Activated CD8-positive, alpha-beta T cell treated with anti-CD3 and anti-CD28 coated beads, Interleukin-2, amount 10 ng/mL, durations not matched to agents 7 days and 5 days (primary cell): ENCODE measurements at regions not wholly inside any gene's neighbourhood (a gene's known extent, or its start where the extent isn't known, plus 50 kb on each side); places are given as distances from the start of the nearest gene placed in this dataset.

ENCODE experiments used
- ATAC-seq: fragments of 150-1000 bp; cut with Tn5 transposase; one replicate; pipeline ENCODE4 v1.10.0; 2021; ENCODE audit warnings: moderate library complexity
- CTCF ChIA-PET: fragments of 350-600 bp; sonication (Branson Sonifier 250); formaldehyde crosslinking; loops from one replicate; lab custom pipeline; 2021; ENCODE audit warnings: antibody characterized with exemption; lab: Charles Lee
- POLR2A ChIA-PET: fragments of 350-600 bp; sonication (Branson Sonifier 250); formaldehyde crosslinking; loops from one replicate; lab custom pipeline; 2021; ENCODE audit warnings: antibody characterized with exemption; lab: Charles Lee
- DNase-seq: peaks from one replicate; pipeline ENCODE4 v3.0.0-alpha.2; 2020
- H3K27ac Mint-ChIP-seq: one replicate; pipeline ENCODE4 v1.8.0; 2021; ENCODE audit warnings: mild to moderate bottlenecking, mixed read lengths
- H3K27me3 Mint-ChIP-seq: one replicate; pipeline ENCODE4 v1.8.0; 2021; ENCODE audit warnings: low read depth, mixed read lengths
- H3K36me3 Mint-ChIP-seq: one replicate; pipeline ENCODE4 v1.8.0; 2021; ENCODE audit warnings: low read depth, mixed read lengths
- H3K4me1 Mint-ChIP-seq: one replicate; pipeline ENCODE4 v1.8.0; 2021; ENCODE audit warnings: low read depth, mixed read lengths
- H3K4me3 Mint-ChIP-seq: one replicate; pipeline ENCODE4 v1.8.0; 2021; ENCODE audit warnings: mild to moderate bottlenecking, mixed read lengths
- H3K9me3 Mint-ChIP-seq: one replicate; pipeline ENCODE4 v1.8.0; 2022; ENCODE audit warnings: mixed read lengths; ENCODE audit not compliant: insufficient read depth

DNA sequence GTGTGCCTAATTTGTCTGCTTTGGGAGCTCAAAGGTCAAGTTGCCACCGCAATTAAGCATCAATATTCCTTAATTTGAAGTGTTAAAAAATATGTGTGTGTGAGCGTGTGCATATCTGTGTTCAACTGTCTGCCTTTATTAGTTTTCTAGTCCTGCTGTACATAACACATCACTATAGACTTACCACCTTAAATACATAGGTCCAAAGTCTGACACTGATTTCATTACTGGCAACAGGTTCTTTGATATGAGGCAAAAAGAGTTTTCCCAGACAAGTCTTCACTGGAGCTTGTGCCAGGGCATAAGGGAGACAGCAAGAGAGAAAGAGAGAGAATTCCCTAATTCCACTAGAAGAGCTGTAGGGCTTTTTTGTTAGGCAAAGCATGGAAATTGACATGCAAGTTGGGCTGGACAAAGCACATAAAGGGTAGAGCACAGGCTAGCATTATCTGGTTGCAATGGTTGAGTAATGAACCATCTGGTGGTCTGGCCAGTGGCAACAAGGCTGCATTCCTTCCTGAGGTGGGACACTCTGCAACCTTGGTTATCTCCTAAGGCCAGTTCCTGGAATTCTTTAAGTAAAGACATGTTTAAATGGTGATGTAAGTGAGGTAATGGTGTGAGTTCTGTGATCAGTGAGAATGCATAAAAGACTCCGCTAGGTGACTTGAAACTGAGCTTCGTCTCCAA is 457.2 kb upstream of the ADAMTS5 start:
- Mint-ChIP-seq H3K27me3 (no peaks in the 10 kb centered on the region), H3K27ac (no peak overlapping the region), H3K4me3 (no peak overlapping the region), H3K9me3 (peaks cover 15% of the 10 kb centered on the region), H3K36me3 (no peaks in the 10 kb centered on the region), H3K4me1 (no peaks in the 10 kb centered on the region)
- ATAC-seq, result no peak
- ChIA-PET CTCF (no interaction called here), POLR2A (no interaction called here)
- no peak for DNase-seq

DNA sequence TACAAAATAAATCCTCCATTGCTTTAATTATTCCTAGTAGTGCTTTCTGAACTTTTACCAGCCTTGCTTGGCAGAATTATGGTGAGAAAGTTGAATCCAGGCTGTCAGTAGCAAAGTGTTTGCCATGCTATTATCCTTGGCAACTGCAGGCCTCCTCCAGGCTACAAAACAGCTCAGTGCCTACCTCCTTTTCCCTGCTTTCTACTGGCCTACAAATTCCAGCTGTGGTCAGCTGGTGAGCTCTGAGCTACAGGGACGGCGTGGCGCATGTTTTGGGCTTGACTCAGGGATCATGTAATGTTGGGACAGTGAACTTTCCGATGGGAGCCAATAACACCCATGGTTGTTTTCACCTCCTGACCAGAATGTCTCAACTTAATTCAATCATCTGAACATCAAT is 456.1 kb upstream of the ADAMTS5 start:
- no peak overlapping the region for H3K27ac Mint-ChIP-seq
- no peak for DNase-seq
- ChIA-PET CTCF (no interaction called here), POLR2A (no interaction called here)
- H3K9me3 Mint-ChIP-seq, result peaks cover 10% of the 10 kb centered on the region
- H3K4me3 Mint-ChIP-seq, result no peak overlapping the region
- H3K4me1 Mint-ChIP-seq, result no peaks in the 10 kb centered on the region
- no peaks in the 10 kb centered on the region for H3K27me3 Mint-ChIP-seq
- ATAC-seq, result no peak
- no peaks in the 10 kb centered on the region for H3K36me3 Mint-ChIP-seq

DNA sequence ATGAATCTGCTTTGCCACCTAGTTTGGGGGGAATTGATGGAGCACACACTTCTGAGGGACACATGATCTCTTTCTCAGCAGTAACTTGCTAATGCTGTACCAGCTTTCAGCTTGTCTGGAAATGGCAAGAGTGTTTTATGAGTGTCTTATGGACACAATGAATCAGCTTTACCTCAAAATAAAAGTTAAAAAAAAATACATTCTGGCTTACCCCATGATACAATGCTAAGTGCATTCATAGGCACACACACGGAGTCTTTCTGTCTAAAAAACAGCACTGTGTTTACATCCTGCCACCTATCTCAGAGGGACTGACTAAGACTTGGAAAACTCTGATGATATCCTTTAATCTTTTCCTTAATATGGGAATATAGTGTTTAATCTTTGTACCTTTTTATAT is 455.5 kb upstream of the ADAMTS5 start:
- Mint-ChIP-seq H3K36me3 (no peaks in the 10 kb centered on the region), H3K4me3 (no peak overlapping the region), H3K27me3 (no peaks in the 10 kb centered on the region), H3K9me3 (peaks cover 14% of the 10 kb centered on the region), H3K27ac (no peak overlapping the region), H3K4me1 (no peaks in the 10 kb centered on the region)
- DNase-seq (no peak), ATAC-seq (no peak)
- POLR2A ChIA-PET, result no interaction called here
- CTCF ChIA-PET, result no interaction called here

DNA sequence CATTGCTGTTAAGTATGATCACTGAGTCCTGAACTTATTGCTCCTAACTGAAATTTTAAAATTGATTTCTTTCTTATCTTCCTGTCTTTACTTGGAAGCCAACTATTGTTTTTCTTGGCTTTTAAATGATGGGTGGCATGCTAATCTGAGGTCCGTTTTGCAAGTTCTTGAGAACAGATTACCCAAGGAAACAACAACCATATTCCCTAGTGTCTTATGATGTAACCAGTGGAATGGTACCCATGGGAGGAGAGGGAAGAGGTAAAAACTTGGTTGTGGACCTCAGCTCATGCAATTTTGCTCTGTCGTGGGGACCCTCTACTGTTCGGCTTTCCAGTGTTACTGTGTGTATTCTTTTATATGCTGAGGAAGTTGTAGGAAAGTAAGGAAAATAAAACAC is 454.8 kb upstream of the ADAMTS5 start:
- peaks cover 15% of the 10 kb centered on the region for H3K9me3 Mint-ChIP-seq
- H3K27ac Mint-ChIP-seq, result no peak overlapping the region
- CTCF ChIA-PET, result no interaction called here
- no peak for ATAC-seq
- POLR2A ChIA-PET, result no interaction called here
- H3K36me3 Mint-ChIP-seq, result no peaks in the 10 kb centered on the region
- H3K4me1 Mint-ChIP-seq, result no peaks in the 10 kb centered on the region
- H3K27me3 Mint-ChIP-seq, result no peaks in the 10 kb centered on the region
- no peak for DNase-seq
- H3K4me3 Mint-ChIP-seq, result no peak overlapping the region

DNA sequence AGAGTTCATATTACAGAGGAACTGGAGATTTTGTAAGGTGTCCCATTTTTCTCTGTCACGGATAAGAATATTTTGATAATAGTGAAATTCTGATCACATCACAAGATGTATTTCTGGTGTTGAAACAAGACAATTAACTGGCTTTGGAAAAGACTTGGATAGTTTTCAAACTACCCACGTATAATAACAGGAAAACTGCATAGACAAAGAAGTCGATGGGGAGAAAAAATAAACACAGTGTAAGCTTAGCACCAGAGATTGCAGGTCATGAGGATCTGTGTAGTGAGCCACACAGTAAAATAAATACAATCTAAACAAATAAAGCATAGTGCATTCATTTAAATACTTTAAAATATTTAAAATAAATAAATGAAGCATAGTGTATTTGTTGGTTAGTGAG is 452.3 kb upstream of the ADAMTS5 start:
- Mint-ChIP-seq H3K9me3 (peaks cover 12% of the 10 kb centered on the region), H3K4me1 (no peaks in the 10 kb centered on the region), H3K36me3 (no peaks in the 10 kb centered on the region), H3K27ac (no peak overlapping the region), H3K27me3 (no peaks in the 10 kb centered on the region), H3K4me3 (no peak overlapping the region)
- ChIA-PET CTCF (no interaction called here), POLR2A (no interaction called here)
- DNase-seq (no peak), ATAC-seq (no peak)

DNA sequence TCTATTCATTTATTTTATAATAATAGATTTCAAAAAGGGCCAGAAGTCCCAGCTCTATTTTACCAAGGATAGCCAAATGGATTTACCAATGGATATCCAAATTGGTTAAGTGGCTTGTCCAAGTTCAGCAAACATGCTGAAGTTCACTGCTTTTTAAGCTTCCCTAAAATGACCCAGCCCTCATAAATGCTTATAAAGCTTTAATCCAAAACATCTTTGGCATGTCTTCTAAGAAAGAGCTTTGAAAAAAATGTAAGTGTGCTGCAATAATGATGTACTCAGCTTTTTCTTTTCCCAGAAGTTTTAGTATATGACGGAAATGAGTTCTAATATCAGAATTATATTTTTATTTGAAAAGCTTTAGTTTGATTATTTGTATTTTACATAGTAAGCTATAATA is 451.5 kb upstream of the ADAMTS5 start:
- Mint-ChIP-seq H3K36me3 (no peaks in the 10 kb centered on the region), H3K27me3 (no peaks in the 10 kb centered on the region), H3K4me3 (no peak overlapping the region), H3K9me3 (peaks cover 8% of the 10 kb centered on the region), H3K4me1 (no peaks in the 10 kb centered on the region), H3K27ac (no peak overlapping the region)
- ChIA-PET POLR2A (no interaction called here), CTCF (no interaction called here)
- DNase-seq, result no peak
- ATAC-seq, result no peak

DNA sequence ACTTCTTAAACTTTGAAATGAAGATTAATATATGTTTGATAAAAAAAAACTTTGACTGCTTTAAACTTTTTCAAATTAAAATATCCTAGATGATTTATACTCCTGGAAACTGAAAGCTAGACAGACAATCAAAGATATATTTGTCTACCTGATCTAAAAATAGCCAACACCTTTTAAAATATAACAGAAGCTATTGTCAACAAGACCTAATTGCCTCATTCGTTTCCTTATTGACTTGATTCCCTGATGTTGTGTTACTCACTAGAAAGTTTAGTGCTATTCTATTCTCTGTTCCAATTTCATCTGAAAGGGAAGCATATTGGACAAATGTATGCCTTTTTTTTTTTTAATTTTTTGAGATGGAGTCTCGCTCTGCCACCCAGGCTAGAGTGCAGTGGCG is 445.6 kb upstream of the ADAMTS5 start:
- Mint-ChIP-seq H3K4me1 (no peaks in the 10 kb centered on the region), H3K9me3 (peaks cover 5% of the 10 kb centered on the region), H3K36me3 (no peaks in the 10 kb centered on the region), H3K27me3 (no peaks in the 10 kb centered on the region), H3K27ac (no peak overlapping the region), H3K4me3 (no peak overlapping the region)
- POLR2A ChIA-PET, result no interaction called here
- DNase-seq (no peak), ATAC-seq (no peak)
- CTCF ChIA-PET, result no interaction called here

DNA sequence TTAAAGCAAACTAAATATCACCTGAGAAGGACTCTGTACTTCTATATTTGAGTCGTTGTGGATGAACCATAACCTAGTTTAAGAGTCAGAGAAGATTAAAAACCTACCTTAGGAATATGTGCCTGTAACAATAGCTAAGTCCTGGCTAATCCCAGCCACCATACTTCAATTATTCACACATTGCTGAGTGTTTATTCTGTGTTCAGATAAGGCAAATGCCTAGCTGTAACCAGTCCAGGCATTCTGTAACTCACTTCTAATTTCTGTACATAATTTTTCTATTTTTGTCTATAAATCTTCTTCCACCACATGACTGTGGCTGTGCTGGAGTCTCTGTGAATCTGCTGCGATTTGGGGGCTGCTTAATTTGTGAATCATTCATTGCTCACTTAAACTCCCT is 441.9 kb upstream of the ADAMTS5 start:
- Mint-ChIP-seq H3K27me3 (no peaks in the 10 kb centered on the region), H3K4me1 (no peaks in the 10 kb centered on the region), H3K4me3 (no peak overlapping the region), H3K27ac (no peak overlapping the region), H3K9me3 (peaks cover 1% of the 10 kb centered on the region), H3K36me3 (no peaks in the 10 kb centered on the region)
- no peak for DNase-seq
- POLR2A ChIA-PET, result no interaction called here
- CTCF ChIA-PET, result no interaction called here
- no peak for ATAC-seq

DNA sequence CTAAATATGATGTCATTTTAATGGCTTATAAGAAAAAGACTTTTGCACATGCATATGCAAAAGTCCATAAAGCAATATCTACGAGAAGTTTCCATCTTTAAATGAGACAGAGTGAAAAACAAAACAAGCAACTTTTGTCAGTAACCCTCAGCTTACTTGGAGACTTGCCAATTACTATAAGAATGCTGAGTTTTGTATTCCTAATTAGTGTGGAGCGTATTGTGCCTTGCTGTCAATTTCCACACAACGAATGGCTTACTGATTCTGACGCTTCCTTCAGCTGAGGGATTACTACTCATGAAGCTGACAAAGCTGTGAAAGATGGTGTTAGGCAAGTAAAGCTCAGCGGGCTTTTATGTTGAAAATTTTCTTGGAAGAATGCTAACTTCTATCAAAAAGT is 440.4 kb upstream of the ADAMTS5 start:
- ATAC-seq (no peak), DNase-seq (no peak)
- peaks cover 3% of the 10 kb centered on the region for H3K9me3 Mint-ChIP-seq
- ChIA-PET POLR2A (no interaction called here), CTCF (no interaction called here)
- H3K27ac Mint-ChIP-seq, result no peak overlapping the region
- no peaks in the 10 kb centered on the region for H3K36me3 Mint-ChIP-seq
- no peaks in the 10 kb centered on the region for H3K4me1 Mint-ChIP-seq
- no peaks in the 10 kb centered on the region for H3K27me3 Mint-ChIP-seq
- H3K4me3 Mint-ChIP-seq, result no peak overlapping the region

DNA sequence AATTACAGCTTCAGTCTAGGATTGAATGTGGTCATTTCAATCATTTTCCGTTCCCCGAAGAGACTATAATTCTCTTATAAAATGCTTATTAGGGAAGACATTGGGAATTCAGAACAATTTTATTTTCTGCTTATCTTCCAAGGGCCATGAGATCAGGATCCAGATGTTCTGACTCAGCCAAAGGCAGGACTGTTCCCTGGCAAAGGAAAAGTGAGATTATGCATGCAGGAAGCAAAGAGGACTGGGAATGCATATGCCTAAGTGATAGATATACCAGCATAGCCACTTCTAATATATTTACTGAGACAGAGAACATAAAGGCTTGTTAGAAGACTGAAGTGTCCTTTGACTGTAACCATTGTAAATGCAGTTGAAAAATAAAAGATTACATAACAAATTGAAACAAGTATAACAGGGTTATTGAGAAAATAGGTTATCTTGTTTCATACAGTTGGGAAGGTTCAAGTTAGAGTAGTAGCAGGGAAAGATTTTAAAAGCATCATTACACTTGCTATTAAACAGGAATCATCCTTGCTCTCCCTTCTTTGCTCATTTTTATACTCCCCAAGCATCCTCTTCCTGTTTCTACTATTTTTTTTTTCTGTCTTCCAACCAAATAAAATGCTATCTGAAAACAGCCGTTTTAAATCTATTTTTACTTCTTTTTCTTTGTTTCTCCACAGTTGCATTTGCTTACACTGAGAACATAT is 439.6 kb upstream of the ADAMTS5 start:
- POLR2A ChIA-PET, result no interaction called here
- Mint-ChIP-seq H3K27me3 (no peaks in the 10 kb centered on the region), H3K9me3 (peaks cover 3% of the 10 kb centered on the region), H3K4me3 (no peak overlapping the region), H3K27ac (no peak overlapping the region), H3K4me1 (no peaks in the 10 kb centered on the region), H3K36me3 (no peaks in the 10 kb centered on the region)
- ATAC-seq (no peak), DNase-seq (no peak)
- CTCF ChIA-PET, result no interaction called here

DNA sequence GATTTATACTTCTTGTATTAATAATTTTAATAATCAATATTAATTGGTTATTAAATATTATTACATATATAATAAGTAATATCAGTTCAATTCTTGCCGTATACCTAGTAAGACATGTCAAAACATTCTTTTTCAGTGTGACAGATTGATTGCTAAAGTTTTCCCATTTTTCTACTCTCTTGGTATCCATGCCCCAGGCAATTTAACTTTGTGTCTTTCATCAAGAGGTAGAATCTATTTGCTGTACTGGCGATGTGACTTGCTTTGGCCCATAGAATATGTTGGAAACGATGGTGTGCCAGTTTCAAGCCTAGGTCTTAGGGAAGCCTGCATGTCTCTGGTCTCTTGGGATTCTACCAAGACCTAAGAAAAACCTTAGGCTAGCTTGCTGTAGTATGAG is 436.1 kb upstream of the ADAMTS5 start:
- CTCF ChIA-PET, result no interaction called here
- no peaks in the 10 kb centered on the region for H3K36me3 Mint-ChIP-seq
- DNase-seq, result no peak
- POLR2A ChIA-PET, result no interaction called here
- peaks cover 3% of the 10 kb centered on the region for H3K9me3 Mint-ChIP-seq
- H3K27me3 Mint-ChIP-seq, result no peaks in the 10 kb centered on the region
- no peaks in the 10 kb centered on the region for H3K4me1 Mint-ChIP-seq
- no peak overlapping the region for H3K4me3 Mint-ChIP-seq
- no peak for ATAC-seq
- H3K27ac Mint-ChIP-seq, result no peak overlapping the region

DNA sequence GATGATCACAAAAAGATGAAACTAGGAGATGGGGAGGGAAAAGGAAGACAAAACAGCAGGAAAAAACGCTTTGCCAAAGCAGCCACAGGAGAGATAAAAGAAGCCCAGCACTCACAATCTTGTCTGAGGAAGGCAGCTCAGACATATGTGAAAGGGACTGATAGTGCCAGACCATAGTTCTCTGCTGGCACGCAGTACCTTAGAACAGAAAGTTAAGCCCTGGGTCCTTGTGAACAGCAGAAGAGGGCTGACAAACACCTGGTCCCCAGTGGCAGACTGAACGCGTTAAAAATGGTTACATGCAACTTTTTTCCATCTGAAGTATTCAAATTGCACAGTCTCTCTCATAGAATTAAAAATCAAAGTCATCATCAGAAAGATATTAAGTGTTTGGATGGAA is 433.2 kb upstream of the ADAMTS5 start:
- no peak for DNase-seq

DNA sequence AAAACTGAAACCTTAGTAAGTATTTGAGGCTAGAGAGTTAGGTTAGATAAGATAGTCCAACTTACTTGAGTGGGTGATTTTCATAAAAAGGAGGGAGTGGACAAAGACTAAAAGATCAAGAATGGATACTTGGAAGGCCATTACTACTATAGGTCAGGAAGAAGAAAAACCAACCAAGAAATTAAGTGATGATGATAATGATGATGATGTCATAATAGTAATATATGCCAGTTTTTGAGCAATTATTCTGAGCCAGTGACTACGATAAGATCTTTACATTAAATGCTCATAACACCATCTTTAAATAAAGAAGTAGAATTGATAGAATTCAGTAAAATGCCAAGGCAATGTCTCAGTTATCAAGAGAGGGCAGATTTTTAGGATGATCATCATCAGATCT is 430.7 kb upstream of the ADAMTS5 start:
- CTCF ChIA-PET, result no interaction called here
- H3K27ac Mint-ChIP-seq, result no peak overlapping the region
- POLR2A ChIA-PET, result no interaction called here
- DNase-seq, result no peak
- no peaks in the 10 kb centered on the region for H3K27me3 Mint-ChIP-seq
- no peak for ATAC-seq
- no peaks in the 10 kb centered on the region for H3K4me1 Mint-ChIP-seq
- H3K4me3 Mint-ChIP-seq, result no peak overlapping the region
- no peaks in the 10 kb centered on the region for H3K36me3 Mint-ChIP-seq
- no peaks in the 10 kb centered on the region for H3K9me3 Mint-ChIP-seq

More for the DNA sequence above, 433.2 kb upstream of the ADAMTS5 start:
- Mint-ChIP-seq H3K9me3 (peaks cover 3% of the 10 kb centered on the region), H3K36me3 (no peaks in the 10 kb centered on the region), H3K4me3 (no peak overlapping the region), H3K4me1 (no peaks in the 10 kb centered on the region), H3K27me3 (no peaks in the 10 kb centered on the region), H3K27ac (no peak overlapping the region)
- ChIA-PET CTCF (no interaction called here), POLR2A (no interaction called here)
- ATAC-seq, result no peak
